H9 (cell line): ENCODE measurements at regions not wholly inside any gene's neighbourhood (a gene's known extent, or its start where the extent isn't known, plus 50 kb on each side); places are given as distances from the start of the nearest gene placed in this dataset.
"Not testable (repeated sequence)": the region's sequence is repeated elsewhere in the genome, so short reads cannot be mapped to it uniquely, and the experiment has no call there.

Experiments
- DNase-seq: peaks from one replicate; pipeline ENCODE4 v3.0.0-alpha.2; 2017
- H2AFZ ChIP-seq: one replicate; pipeline ENCODE4 v1.6.1; 2013; ENCODE audit warnings: mild to moderate bottlenecking, low read length, control low read depth, moderate library complexity
- H2AK5ac ChIP-seq: 2 replicates; pipeline ENCODE4 v1.6.1; 2013; ENCODE audit warnings: low read length, control low read depth, mixed read lengths; ENCODE audit not compliant: insufficient read length
- H2BK120ac ChIP-seq: one replicate; pipeline ENCODE4 v1.6.1; 2013; ENCODE audit warnings: low read depth, mild to moderate bottlenecking, low read length, control low read depth, inconsistent platforms; ENCODE audit not compliant: poor library complexity, severe bottlenecking
- H2BK12ac ChIP-seq: 2 replicates; pipeline ENCODE4 v1.6.1; 2013; ENCODE audit warnings: low read length, control low read depth, mixed read lengths, low read depth; ENCODE audit not compliant: insufficient read length
- H2BK15ac ChIP-seq: 2 replicates; pipeline ENCODE4 v1.6.1; 2013; ENCODE audit warnings: low read depth, low read length, control low read depth
- H2BK20ac ChIP-seq: one replicate; pipeline ENCODE4 v1.6.1; 2013; ENCODE audit warnings: low read depth, mild to moderate bottlenecking, low read length, control low read depth, inconsistent platforms; ENCODE audit not compliant: poor library complexity, severe bottlenecking
- H2BK5ac ChIP-seq: 2 replicates; pipeline ENCODE4 v1.6.1; 2013; ENCODE audit warnings: low read length, control low read depth, mixed read lengths; ENCODE audit not compliant: insufficient read length
- H3K14ac ChIP-seq: 2 replicates; pipeline ENCODE4 v1.6.1; 2013; ENCODE audit warnings: low read length, control low read depth; ENCODE audit not compliant: insufficient read depth
- H3K18ac ChIP-seq: 2 replicates; pipeline ENCODE4 v1.6.1; 2013; ENCODE audit warnings: low read depth, mild to moderate bottlenecking, mixed read lengths, low read length, control low read depth; ENCODE audit not compliant: insufficient read length
- H3K23ac ChIP-seq: 2 replicates; pipeline ENCODE4 v1.6.1; 2013; ENCODE audit warnings: low read length, control low read depth, mixed read lengths, low read depth; ENCODE audit not compliant: insufficient read length
- H3K23me2 ChIP-seq: 2 replicates; pipeline ENCODE4 v1.6.1; 2013; ENCODE audit warnings: low read depth, mild to moderate bottlenecking, mixed read lengths, low read length, control low read depth; ENCODE audit not compliant: insufficient read length, poor library complexity, severe bottlenecking
- H3K27ac ChIP-seq: 2 replicates; pipeline ENCODE4 v1.5.1; 2013; ENCODE audit warnings: low read length, control low read depth, mixed read lengths, low read depth; ENCODE audit not compliant: insufficient read length
- H3K27me3 ChIP-seq: 2 replicates; pipeline ENCODE4 v1.6.1; 2013; ENCODE audit warnings: low read length, control low read depth, inconsistent platforms; ENCODE audit not compliant: insufficient read depth
- H3K4ac ChIP-seq: 2 replicates; pipeline ENCODE4 v1.6.1; 2013; ENCODE audit warnings: low read depth, mild to moderate bottlenecking, control low read depth, inconsistent platforms, low read length, moderate library complexity
- H3K4me1 ChIP-seq: 2 replicates; pipeline ENCODE4 v1.6.1; 2013; ENCODE audit warnings: low read length, control low read depth, inconsistent platforms; ENCODE audit not compliant: insufficient read depth
- H3K4me2 ChIP-seq: 2 replicates; pipeline ENCODE4 v1.6.1; 2013; ENCODE audit warnings: low read length, control low read depth, mixed read lengths; ENCODE audit not compliant: insufficient read length, insufficient read depth
- H3K56ac ChIP-seq: 2 replicates; pipeline ENCODE4 v1.6.1; 2013; ENCODE audit warnings: low read depth, mild to moderate bottlenecking, mixed read lengths, low read length, control low read depth; ENCODE audit not compliant: insufficient read length
- H3K79me1 ChIP-seq: 2 replicates; pipeline ENCODE4 v1.6.1; 2013; ENCODE audit warnings: low read depth, mild to moderate bottlenecking, moderate library complexity, low read length, control low read depth, inconsistent platforms; ENCODE audit not compliant: insufficient read depth, poor library complexity, severe bottlenecking
- H3K79me2 ChIP-seq: 2 replicates; pipeline ENCODE4 v1.6.1; 2013; ENCODE audit warnings: low read length, control low read depth, inconsistent platforms; ENCODE audit not compliant: insufficient read depth
- H3K9ac ChIP-seq: 2 replicates; pipeline ENCODE4 v1.6.1; 2013; ENCODE audit warnings: low read length, control low read depth, mixed read lengths; ENCODE audit not compliant: insufficient read length; ENCODE audit errors: extremely low read depth
- H3K9me3 ChIP-seq: one replicate; pipeline ENCODE4 v1.6.1; 2013; ENCODE audit warnings: low read depth, low read length, inconsistent platforms; ENCODE audit not compliant: control insufficient read depth
- H3T11ph ChIP-seq: one replicate; pipeline ENCODE4 v1.6.1; 2013; ENCODE audit warnings: mild to moderate bottlenecking, low read length, control low read depth, inconsistent platforms
- H4K20me1 ChIP-seq: one replicate; pipeline ENCODE4 v1.6.1; 2013; ENCODE audit not compliant: control insufficient read depth, insufficient read length, insufficient read depth
- H4K5ac ChIP-seq: 2 replicates; pipeline ENCODE4 v1.6.1; 2013; ENCODE audit warnings: low read depth, mild to moderate bottlenecking, mixed read lengths, low read length, control low read depth; ENCODE audit not compliant: insufficient read length
- H4K8ac ChIP-seq: replicated peaks from 2 replicates; pipeline ENCODE4 v1.6.1; 2013; ENCODE audit warnings: low read length, control low read depth, mixed read lengths, low read depth; ENCODE audit not compliant: insufficient read length
- H4K91ac ChIP-seq: 2 replicates; pipeline ENCODE4 v1.6.1; 2013; ENCODE audit warnings: low read depth, mild to moderate bottlenecking, moderate library complexity, mixed read lengths, low read length, control low read depth; ENCODE audit not compliant: insufficient read length
- H3K27ac Mint-ChIP-seq, 3 experiments: 2 replicates in 2 of 3; 3 replicates in 1 of 3; pipeline ENCODE4 v1.8.0; 2020 to 2021; ENCODE audit warnings: mixed read lengths in 3 of 3, mild to moderate bottlenecking in 1 of 3, moderate library complexity in 1 of 3
- H3K27me3 Mint-ChIP-seq: 2 replicates; pipeline ENCODE4 v1.8.0; 2021; ENCODE audit warnings: low read depth, mild to moderate bottlenecking, moderate library complexity, mixed read lengths
- H3K36me3 Mint-ChIP-seq, 3 experiments: 2 replicates in 2 of 3; 3 replicates in 1 of 3; pipeline ENCODE4 v1.8.0; 2020 to 2021; ENCODE audit warnings: low read depth in 3 of 3, mixed read lengths in 3 of 3; ENCODE audit not compliant: insufficient read depth in 1 of 3
- H3K4me1 Mint-ChIP-seq, 2 experiments: 2 replicates each; pipeline ENCODE4 v1.8.0; 2020; ENCODE audit warnings: mixed read lengths in 2 of 2
- H3K4me3 Mint-ChIP-seq, 2 experiments: 2 replicates in 1 of 2; 3 replicates in 1 of 2; pipeline ENCODE4 v1.8.0; 2020 to 2021; ENCODE audit warnings: mild to moderate bottlenecking in 2 of 2, mixed read lengths in 2 of 2, moderate library complexity in 1 of 2
- H3K9me3 Mint-ChIP-seq, 2 experiments: 2 replicates in 1 of 2; 3 replicates in 1 of 2; pipeline ENCODE4 v1.8.0; 2020; ENCODE audit warnings: mild to moderate bottlenecking in 2 of 2, mixed read lengths in 2 of 2, moderate library complexity in 1 of 2
- WGBS: extraction: QIAGEN DNeasy Blood & Tissue Kit; methylation state at CpG from one replicate; pipeline ENCODE4 v1.1.7; 2013; ENCODE audit warnings: missing lambda C conversion rate, low lambda C conversion rate, mixed read lengths; ENCODE audit not compliant: insufficient read length; ENCODE audit errors: extremely low coverage; 5-methylcytosine and 5-hydroxymethylcytosine counted together
- TF ChIP-seq, protein P1 (sequence below): fragments of 200-600 bp; sonication (generic); conservative IDR thresholded peaks from 3 replicates; pipeline ENCODE4 v1.8.0; 2021; ENCODE audit warnings: antibody characterized with exemption, mild to moderate bottlenecking

DNA sequence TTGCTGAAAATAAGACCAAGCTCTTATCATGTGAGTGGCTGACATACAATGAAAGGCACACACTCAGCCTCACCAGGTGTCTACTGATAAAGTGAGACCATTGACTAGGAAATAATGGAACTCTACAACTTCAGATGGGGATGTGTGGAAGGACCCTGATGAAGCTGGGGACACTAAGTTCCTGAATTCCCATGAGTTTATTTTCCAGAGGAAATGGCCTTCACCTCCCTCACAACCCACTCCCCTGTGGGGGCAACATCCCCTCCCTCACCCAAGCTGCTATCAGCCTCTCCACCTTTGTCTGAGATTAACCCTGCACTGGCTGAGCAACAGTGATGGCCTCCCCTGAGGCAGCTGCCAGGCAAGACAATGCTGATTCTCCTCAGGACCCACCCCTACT, 55.2 kb upstream of the SMARCAD1 start:
- no peak overlapping the region for H2BK20ac ChIP-seq
- H3K4me2 ChIP-seq, result no peak overlapping the region
- no peaks in the 10 kb centered on the region for H3K4me1 ChIP-seq
- no peak overlapping the region for H2AK5ac ChIP-seq
- H2BK120ac ChIP-seq, result no peak overlapping the region
- H3K18ac ChIP-seq, result no peak overlapping the region
- no peaks in the 10 kb centered on the region for H3K9me3 ChIP-seq
- no peak overlapping the region for H3K14ac ChIP-seq
- H2BK15ac ChIP-seq, result no peak overlapping the region
- no peak overlapping the region for H3T11ph ChIP-seq
- peaks cover 2% of the 10 kb centered on the region for H3K27me3 Mint-ChIP-seq
- peak overlapping the region in 1 of 3 experiments; percentile 67; a peak in 1 of 7 replicates for H3K27ac Mint-ChIP-seq
- H4K5ac ChIP-seq, result no peak overlapping the region
- H3K9me3 Mint-ChIP-seq, result peaks cover 6 to 13% of the 10 kb centered on the region in 2 experiments; a peak in 4 of 5 replicates
- H3K79me1 ChIP-seq, result no peaks in the 10 kb centered on the region
- H3K23me2 ChIP-seq, result no peaks in the 10 kb centered on the region
- no peak overlapping the region for H3K4me3 Mint-ChIP-seq
- H2BK12ac ChIP-seq, result no peak overlapping the region
- H3K56ac ChIP-seq, result no peak overlapping the region
- H4K91ac ChIP-seq, result no peak overlapping the region
- no peaks in the 10 kb centered on the region for H3K79me2 ChIP-seq
- H2BK5ac ChIP-seq, result no peak overlapping the region
- H3K36me3 Mint-ChIP-seq, result no peaks in the 10 kb centered on the region; a peak in 1 of 7 replicates
- no peak overlapping the region for H4K8ac ChIP-seq
- H3K27ac ChIP-seq, result no peak overlapping the region
- DNase-seq, result no peak
- H3K4ac ChIP-seq, result no peak overlapping the region
- peaks cover 8 to 19% of the 10 kb centered on the region in 2 experiments for H3K4me1 Mint-ChIP-seq
- no peak overlapping the region for H3K9ac ChIP-seq
- no peaks in the 10 kb centered on the region for H4K20me1 ChIP-seq
- TF ChIP-seq, protein P1, sequence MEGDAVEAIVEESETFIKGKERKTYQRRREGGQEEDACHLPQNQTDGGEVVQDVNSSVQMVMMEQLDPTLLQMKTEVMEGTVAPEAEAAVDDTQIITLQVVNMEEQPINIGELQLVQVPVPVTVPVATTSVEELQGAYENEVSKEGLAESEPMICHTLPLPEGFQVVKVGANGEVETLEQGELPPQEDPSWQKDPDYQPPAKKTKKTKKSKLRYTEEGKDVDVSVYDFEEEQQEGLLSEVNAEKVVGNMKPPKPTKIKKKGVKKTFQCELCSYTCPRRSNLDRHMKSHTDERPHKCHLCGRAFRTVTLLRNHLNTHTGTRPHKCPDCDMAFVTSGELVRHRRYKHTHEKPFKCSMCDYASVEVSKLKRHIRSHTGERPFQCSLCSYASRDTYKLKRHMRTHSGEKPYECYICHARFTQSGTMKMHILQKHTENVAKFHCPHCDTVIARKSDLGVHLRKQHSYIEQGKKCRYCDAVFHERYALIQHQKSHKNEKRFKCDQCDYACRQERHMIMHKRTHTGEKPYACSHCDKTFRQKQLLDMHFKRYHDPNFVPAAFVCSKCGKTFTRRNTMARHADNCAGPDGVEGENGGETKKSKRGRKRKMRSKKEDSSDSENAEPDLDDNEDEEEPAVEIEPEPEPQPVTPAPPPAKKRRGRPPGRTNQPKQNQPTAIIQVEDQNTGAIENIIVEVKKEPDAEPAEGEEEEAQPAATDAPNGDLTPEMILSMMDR, result no peak
- H3K27me3 ChIP-seq, result no peaks in the 10 kb centered on the region; the same call in 1 of the 2 replicates
- H2AFZ ChIP-seq, result no peak overlapping the region
- H3K23ac ChIP-seq, result no peak overlapping the region

GRCh38 chr4:94155404-94155803, 52.3 kb upstream of the SMARCAD1 start:
- H3K9ac ChIP-seq, H3T11ph ChIP-seq, H3K14ac ChIP-seq, H3K27me3 Mint-ChIP-seq, H2BK5ac ChIP-seq, H4K5ac ChIP-seq, H3K18ac ChIP-seq, H3K23me2 ChIP-seq, H3K9me3 ChIP-seq, H4K91ac ChIP-seq, H3K79me1 ChIP-seq, H3K23ac ChIP-seq, H3K79me2 ChIP-seq, H3K27ac Mint-ChIP-seq, H3K36me3 Mint-ChIP-seq, H2BK15ac ChIP-seq, H3K4me2 ChIP-seq, H3K4me1 ChIP-seq, H2AFZ ChIP-seq, H2AK5ac ChIP-seq, H4K20me1 ChIP-seq, H3K27me3 ChIP-seq, H2BK20ac ChIP-seq, H3K4me3 Mint-ChIP-seq, H3K4me1 Mint-ChIP-seq, H2BK120ac ChIP-seq, H4K8ac ChIP-seq, DNase-seq, H3K56ac ChIP-seq, H3K4ac ChIP-seq, H2BK12ac ChIP-seq, H3K27ac ChIP-seq: not testable (repeated sequence)
- no CpG with 5 or more reads among the region's 2 CpGs for WGBS
- peaks cover 11 to 20% of the 10 kb centered on the region in 2 experiments for H3K9me3 Mint-ChIP-seq
